Neural crest cell (in vitro differentiated cells): ENCODE measurements at regions not wholly inside any gene's neighbourhood (a gene's known extent, or its start where the extent isn't known, plus 50 kb on each side); places are given as distances from the start of the nearest gene placed in this dataset.

Experiments used
- DNase-seq: peaks from one replicate; pipeline ENCODE4 v3.0.0; 2021; ENCODE audit warnings: low read depth, mixed read lengths, low spot score
- H3K27ac Mint-ChIP-seq: one replicate; pipeline ENCODE4 v1.8.0; 2021; ENCODE audit warnings: mild to moderate bottlenecking, mixed read lengths; ENCODE audit not compliant: unreplicated experiment
- H3K27me3 Mint-ChIP-seq: 2 replicates; pipeline ENCODE4 v1.8.0; 2021; ENCODE audit warnings: low read depth, mild to moderate bottlenecking, mixed read lengths
- H3K36me3 Mint-ChIP-seq: 2 replicates; pipeline ENCODE4 v1.8.0; 2021; ENCODE audit warnings: low read depth, mild to moderate bottlenecking, mixed read lengths
- H3K4me1 Mint-ChIP-seq: 2 replicates; pipeline ENCODE4 v1.8.0; 2021; ENCODE audit warnings: mixed read lengths
- H3K4me3 Mint-ChIP-seq: one replicate; pipeline ENCODE4 v1.8.0; 2021; ENCODE audit warnings: mild to moderate bottlenecking, mixed read lengths
- H3K9me3 Mint-ChIP-seq: 2 replicates; pipeline ENCODE4 v1.8.0; 2021; ENCODE audit warnings: mixed read lengths
- TF ChIP-seq, protein P1 (sequence below): fragments of 200-600 bp; sonication (generic); conservative IDR thresholded peaks from 2 replicates; pipeline ENCODE4 v1.5.0; 2021; ENCODE audit warnings: antibody characterized with exemption, mild to moderate bottlenecking

DNA sequence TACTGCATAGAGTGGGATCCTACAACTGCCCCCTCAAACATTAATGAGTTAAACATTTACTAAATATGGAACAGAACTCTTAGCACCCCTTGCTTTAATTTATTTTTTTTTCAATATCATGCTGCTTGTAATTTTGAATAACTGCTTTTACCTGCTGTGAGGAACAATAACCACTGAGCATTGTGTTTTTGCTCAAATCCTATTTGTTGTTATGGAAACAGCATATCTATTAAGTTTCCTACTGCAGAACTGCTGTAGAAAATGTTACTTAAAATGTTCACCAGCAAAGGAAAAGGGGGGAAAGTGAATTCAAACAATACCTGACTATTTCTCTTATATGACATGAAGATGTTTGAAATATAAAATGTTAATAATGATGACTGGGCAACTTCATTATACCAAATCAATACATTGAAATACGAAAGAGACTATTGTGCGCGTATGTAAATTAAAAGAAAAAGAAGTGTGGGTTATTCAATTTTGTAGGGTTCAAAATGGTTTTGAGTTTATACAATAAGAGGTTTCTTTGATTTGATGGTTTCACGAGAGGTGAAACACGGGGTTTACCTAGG lies 1043.8 kb upstream of the NUDT12 start:
- no peaks in the 10 kb centered on the region for H3K27me3 Mint-ChIP-seq
- H3K4me1 Mint-ChIP-seq: peaks cover 5% of the 10 kb centered on the region
- peaks cover 5% of the 10 kb centered on the region for H3K36me3 Mint-ChIP-seq
- no peak overlapping the region for H3K27ac Mint-ChIP-seq
- TF ChIP-seq, protein P1, sequence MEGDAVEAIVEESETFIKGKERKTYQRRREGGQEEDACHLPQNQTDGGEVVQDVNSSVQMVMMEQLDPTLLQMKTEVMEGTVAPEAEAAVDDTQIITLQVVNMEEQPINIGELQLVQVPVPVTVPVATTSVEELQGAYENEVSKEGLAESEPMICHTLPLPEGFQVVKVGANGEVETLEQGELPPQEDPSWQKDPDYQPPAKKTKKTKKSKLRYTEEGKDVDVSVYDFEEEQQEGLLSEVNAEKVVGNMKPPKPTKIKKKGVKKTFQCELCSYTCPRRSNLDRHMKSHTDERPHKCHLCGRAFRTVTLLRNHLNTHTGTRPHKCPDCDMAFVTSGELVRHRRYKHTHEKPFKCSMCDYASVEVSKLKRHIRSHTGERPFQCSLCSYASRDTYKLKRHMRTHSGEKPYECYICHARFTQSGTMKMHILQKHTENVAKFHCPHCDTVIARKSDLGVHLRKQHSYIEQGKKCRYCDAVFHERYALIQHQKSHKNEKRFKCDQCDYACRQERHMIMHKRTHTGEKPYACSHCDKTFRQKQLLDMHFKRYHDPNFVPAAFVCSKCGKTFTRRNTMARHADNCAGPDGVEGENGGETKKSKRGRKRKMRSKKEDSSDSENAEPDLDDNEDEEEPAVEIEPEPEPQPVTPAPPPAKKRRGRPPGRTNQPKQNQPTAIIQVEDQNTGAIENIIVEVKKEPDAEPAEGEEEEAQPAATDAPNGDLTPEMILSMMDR: no peak
- DNase-seq: no peak
- no peak overlapping the region for H3K4me3 Mint-ChIP-seq
- peaks cover 10% of the 10 kb centered on the region for H3K9me3 Mint-ChIP-seq

DNA sequence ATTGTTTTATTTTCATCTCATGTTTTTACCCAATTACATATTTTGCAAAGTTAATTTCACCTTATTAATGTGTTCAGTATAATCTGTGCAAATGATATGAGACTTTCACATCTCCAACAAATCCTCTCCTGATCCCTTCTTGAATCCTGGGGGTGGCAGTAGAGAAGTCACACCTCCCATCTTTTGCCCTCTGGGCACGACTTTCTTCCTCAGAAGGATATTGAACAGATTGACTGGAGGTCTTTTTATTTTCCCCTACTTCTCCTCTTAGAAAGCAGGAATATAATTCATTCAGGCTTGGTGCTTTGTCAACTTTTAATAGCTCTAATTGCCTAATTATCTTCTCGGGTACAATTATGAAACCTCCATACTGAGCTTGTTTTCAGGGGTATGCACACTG lies 1037.1 kb upstream of the NUDT12 start:
- no peak for DNase-seq
- H3K4me3 Mint-ChIP-seq: no peak overlapping the region
- H3K36me3 Mint-ChIP-seq: peaks cover 13% of the 10 kb centered on the region
- H3K27me3 Mint-ChIP-seq: no peaks in the 10 kb centered on the region
- H3K9me3 Mint-ChIP-seq: peaks cover 21% of the 10 kb centered on the region
- H3K4me1 Mint-ChIP-seq: no peaks in the 10 kb centered on the region
- no peak overlapping the region for H3K27ac Mint-ChIP-seq
- TF ChIP-seq, protein P1: no peak

GRCh38 chr5:104598285-104598684 lies 1035.7 kb upstream of the NUDT12 start:
- no peak overlapping the region for H3K4me3 Mint-ChIP-seq
- no peak for DNase-seq
- H3K27ac Mint-ChIP-seq: no peak overlapping the region
- H3K36me3 Mint-ChIP-seq: peaks cover 17% of the 10 kb centered on the region
- H3K4me1 Mint-ChIP-seq: no peaks in the 10 kb centered on the region
- no peaks in the 10 kb centered on the region for H3K27me3 Mint-ChIP-seq
- peaks cover 18% of the 10 kb centered on the region for H3K9me3 Mint-ChIP-seq
- TF ChIP-seq, protein P1: no peak

- H3K27me3 Mint-ChIP-seq: no peaks in the 10 kb centered on the region
Observed at GRCh38 chr5:104594850-104595249, 1032.3 kb upstream of the NUDT12 start.

DNA sequence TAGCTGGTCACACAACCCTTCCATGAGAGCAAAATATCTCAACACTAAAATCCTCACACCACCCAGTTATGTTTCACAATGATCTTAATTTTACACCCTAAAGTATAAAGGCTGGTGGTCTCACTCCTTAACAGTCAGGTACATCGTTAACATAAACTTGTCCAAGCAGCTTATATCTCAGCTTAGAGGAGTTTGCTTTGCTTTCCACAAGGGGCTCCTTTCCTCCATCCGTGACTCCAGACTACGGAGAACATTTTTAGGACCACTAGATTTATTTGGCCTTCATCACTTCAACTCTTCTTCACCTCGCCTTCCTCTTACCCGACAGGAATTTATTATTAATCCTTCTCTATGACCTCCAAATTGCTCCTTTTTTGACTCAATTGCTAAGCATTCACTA lies 1014.1 kb upstream of the NUDT12 start:
- no peak overlapping the region for H3K4me3 Mint-ChIP-seq
- no peaks in the 10 kb centered on the region for H3K36me3 Mint-ChIP-seq
- no peaks in the 10 kb centered on the region for H3K9me3 Mint-ChIP-seq
- TF ChIP-seq, protein P1: no peak
- H3K4me1 Mint-ChIP-seq: no peaks in the 10 kb centered on the region
- no peak for DNase-seq
- H3K27ac Mint-ChIP-seq: no peak overlapping the region
- H3K27me3 Mint-ChIP-seq: no peaks in the 10 kb centered on the region

More at GRCh38 chr5:104594850-104595249, 1032.3 kb upstream of the NUDT12 start:
- Mint-ChIP-seq H3K9me3 (peaks cover 24% of the 10 kb centered on the region), H3K36me3 (peaks cover 26% of the 10 kb centered on the region), H3K4me3 (no peak overlapping the region), H3K27ac (no peak overlapping the region), H3K4me1 (no peaks in the 10 kb centered on the region)
- DNase-seq: no peak
- TF ChIP-seq, protein P1: no peak
